ENCODE measurements at regions not wholly inside any gene's neighbourhood (a gene's known extent, or its start where the extent isn't known, plus 50 kb on each side); places are given as distances from the start of the nearest gene placed in this dataset.

DNA sequence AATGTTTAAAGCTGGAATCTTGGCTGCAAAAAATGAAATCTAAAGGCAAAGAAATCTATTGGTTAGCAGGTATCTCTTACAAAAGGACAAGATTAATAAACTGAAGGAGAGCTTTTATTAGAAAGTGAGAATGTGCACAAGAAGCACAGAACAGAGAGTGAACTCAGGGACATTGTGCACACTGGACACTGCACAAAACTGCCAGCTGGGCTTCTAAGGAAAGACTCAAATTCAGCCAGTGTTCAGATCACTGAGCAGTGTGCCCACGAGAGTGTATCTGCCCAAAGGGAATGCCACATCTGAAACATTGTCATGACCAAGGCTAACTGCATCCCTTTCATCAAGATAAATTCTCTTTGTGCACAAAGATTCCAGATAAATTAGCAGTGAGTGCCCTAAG, 129.7 kb upstream of the KCNH7 start:
- TF ChIP-seq, protein P1, sequence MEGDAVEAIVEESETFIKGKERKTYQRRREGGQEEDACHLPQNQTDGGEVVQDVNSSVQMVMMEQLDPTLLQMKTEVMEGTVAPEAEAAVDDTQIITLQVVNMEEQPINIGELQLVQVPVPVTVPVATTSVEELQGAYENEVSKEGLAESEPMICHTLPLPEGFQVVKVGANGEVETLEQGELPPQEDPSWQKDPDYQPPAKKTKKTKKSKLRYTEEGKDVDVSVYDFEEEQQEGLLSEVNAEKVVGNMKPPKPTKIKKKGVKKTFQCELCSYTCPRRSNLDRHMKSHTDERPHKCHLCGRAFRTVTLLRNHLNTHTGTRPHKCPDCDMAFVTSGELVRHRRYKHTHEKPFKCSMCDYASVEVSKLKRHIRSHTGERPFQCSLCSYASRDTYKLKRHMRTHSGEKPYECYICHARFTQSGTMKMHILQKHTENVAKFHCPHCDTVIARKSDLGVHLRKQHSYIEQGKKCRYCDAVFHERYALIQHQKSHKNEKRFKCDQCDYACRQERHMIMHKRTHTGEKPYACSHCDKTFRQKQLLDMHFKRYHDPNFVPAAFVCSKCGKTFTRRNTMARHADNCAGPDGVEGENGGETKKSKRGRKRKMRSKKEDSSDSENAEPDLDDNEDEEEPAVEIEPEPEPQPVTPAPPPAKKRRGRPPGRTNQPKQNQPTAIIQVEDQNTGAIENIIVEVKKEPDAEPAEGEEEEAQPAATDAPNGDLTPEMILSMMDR (IDR thresholded peaks at IDR 0.05; ENCODE audit: low read depth, low read length) = no peak

DNA sequence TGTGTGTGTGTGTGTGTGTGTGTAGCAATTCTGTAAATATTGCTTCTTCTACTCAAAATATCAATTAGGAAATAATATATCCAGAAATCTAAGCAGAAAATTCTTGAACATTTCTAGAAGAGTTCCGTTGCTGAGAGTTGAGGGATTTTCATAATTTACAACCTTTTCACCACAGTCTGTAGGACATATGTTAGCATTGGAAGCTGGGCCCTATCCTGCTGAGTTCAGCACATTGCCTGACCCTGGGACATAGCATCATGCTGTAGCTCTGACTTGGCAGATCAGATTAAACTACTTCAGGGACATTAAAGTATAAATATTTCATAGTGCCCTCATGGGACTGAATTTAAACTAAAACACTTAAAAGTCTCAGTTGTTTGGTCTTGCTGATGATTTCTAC, 129.2 kb upstream of the KCNH7 start:
- TF ChIP-seq, protein P1 (IDR thresholded peaks at IDR 0.05; ENCODE audit: low read depth, low read length) = no peak
- no peak for DNase-seq (ENCODE audit: extremely low read depth, low read depth)

More for the DNA sequence above, 129.7 kb upstream of the KCNH7 start:
- no peak for DNase-seq (ENCODE audit: extremely low read depth, low read depth)

DNA sequence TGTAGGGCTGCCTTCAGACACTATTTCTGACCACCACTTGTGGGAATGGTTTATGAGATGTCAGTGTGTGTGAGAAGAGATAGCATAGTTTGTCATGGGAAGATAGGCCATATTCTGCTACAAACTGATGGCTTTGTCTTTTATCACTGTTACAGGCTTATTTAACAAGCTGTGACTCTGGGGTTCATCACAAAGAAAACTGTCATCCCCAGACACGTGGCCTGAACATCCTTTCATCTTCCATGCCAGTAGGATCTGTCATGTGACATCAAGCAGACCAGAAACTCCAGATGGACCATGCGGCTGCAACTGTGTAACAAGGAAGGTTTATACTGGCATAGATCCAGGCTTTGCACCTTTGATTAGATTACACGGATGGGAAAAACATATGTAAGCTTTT, 128.6 kb upstream of the KCNH7 start:
- no peak for DNase-seq (ENCODE audit: extremely low read depth, low read depth)
- TF ChIP-seq, protein P1 (IDR thresholded peaks at IDR 0.05; ENCODE audit: low read depth, low read length) = no peak

DNA sequence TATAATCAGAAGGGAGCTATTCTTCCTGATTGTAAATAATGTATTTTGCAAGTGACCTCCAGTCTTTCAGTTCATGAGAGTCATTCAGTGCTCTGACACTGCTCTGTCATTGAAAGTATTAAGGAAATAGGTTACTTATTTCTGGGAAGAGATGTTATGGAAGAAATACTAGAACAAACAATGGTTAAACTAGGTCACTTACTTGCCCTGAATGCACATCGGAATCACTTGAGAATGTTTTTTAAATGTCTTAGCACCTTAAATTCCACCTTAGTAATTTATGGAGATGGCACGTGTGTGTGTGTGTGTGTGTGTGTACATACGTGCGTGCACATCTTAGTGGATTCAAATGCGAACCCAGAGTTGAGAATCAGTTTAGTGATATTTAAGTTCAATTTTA, 126.6 kb upstream of the KCNH7 start:
- DNase-seq (ENCODE audit: extremely low read depth, low read depth) = no peak
- TF ChIP-seq, protein P1 (IDR thresholded peaks at IDR 0.05; ENCODE audit: low read depth, low read length) = no peak

DNA sequence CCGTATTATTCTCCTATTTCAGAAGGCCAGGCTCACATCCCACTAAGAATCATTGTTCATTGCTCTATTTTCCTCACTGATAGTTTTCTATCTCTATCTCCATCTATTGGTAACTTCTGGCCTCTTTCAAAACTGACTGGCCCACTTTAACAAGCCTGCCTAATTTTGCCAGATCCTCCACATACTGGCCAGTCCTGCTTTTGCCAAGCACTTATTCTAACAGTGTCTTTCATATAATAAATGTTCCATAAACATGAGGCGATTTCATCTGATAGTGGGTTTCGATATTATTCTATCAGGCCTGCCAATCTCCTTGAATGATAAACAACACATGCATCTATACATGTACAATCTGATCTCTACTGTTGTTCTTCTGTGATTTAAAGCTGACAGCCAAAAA, 125.9 kb upstream of the KCNH7 start:
- no peak for DNase-seq (ENCODE audit: extremely low read depth, low read depth)
- TF ChIP-seq, protein P1 (IDR thresholded peaks at IDR 0.05; ENCODE audit: low read depth, low read length) = no peak

DNA sequence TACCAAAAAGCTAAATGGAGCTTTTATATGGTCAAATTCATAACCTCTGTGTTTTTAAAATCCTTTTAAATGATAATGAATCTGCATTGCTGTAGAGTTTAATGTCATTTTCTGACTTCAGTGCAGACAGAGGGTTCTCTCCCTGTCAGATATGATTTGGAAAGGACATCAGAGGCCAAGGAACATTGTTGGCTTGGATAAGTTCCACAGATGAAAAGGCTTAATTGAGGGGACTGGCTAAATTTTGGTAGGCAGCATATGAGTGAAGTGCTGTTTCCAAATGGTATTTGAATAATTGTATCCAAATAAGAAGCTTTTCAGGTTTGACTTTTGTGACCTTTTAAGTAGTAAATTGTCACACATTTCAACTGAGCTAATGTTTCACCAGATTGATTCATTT, 124.6 kb upstream of the KCNH7 start:
- TF ChIP-seq, protein P1 (IDR thresholded peaks at IDR 0.05; ENCODE audit: low read depth, low read length) = no peak
- no peak for DNase-seq (ENCODE audit: extremely low read depth, low read depth)

DNA sequence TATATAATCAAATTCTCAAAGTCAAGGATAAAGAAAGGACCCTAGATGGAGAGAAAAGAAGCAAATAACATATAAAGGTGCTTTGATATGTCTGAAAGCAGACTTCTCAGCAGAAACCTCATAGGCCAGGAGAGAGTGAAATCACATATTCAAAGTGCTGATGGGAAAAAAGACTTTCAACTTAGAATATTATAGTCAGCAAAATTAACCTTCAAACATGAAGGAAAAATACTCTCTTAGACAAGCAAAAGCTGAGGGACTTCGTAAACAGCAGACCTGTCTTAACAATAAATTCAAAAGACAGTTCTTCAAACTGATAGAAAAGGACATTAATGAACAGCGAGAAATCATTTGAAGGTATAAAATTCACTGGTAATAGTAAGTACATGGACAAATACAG, 107.2 kb upstream of the KCNH7 start:
- DNase-seq (ENCODE audit: extremely low read depth, low read depth) = no peak
- TF ChIP-seq, protein P1 (IDR thresholded peaks at IDR 0.05; ENCODE audit: low read depth, low read length) = no peak
